ENCODE measurements at regions not wholly inside any gene's neighbourhood (a gene's known extent, or its start where the extent isn't known, plus 50 kb on each side); places are given as distances from the start of the nearest gene placed in this dataset.

- Histone ChIP-seq H3K27me3 (ENCODE audit: low read depth, low read length) (no peaks in the 10 kb centered on the region), H3K9ac (ENCODE audit: low read length) (no peak overlapping the region), H4K20me1 (ENCODE audit: insufficient read depth, low read length) (0 out of 2 replicates have a peak, but pooled peaks cover 5% of the 10 kb centered on the region), H3K36me3 (replicated peaks; ENCODE audit: low read depth, low read length) (no peaks in the 10 kb centered on the region), H3K79me2 (ENCODE audit: low read length) (peaks cover 10% of the 10 kb centered on the region), H3K4me1 (ENCODE audit: low read length) (no peaks in the 10 kb centered on the region), H3K4me3 (ENCODE audit: low read length) (no peak overlapping the region), H3K4me2 (ENCODE audit: low read length) (no peak overlapping the region), H2AFZ (ENCODE audit: low read depth, low read length) (no peak overlapping the region), H3K9me3 (ENCODE audit: insufficient read depth, low read length) (no peaks in the 10 kb centered on the region), H3K27ac (ENCODE audit: low read length) (no peak overlapping the region)
- TF ChIP-seq EZH2phosphoT487 (IDR thresholded peaks at IDR 0.05; ENCODE audit: low read depth) (no peak), CTCF (IDR thresholded peaks at IDR 0.05; ENCODE audit: low read depth, low read length) (no peak)
Observed at GRCh38 chr1:39127513-39127912, 77.0 kb upstream of the MACF1 start.

GRCh38 chr1:39128126-39128525 is 76.4 kb upstream of the MACF1 start:
- Histone ChIP-seq H3K4me2 (ENCODE audit: low read length) (no peak overlapping the region), H3K27ac (ENCODE audit: low read length) (no peak overlapping the region), H3K4me1 (ENCODE audit: low read length) (no peaks in the 10 kb centered on the region)

DNA sequence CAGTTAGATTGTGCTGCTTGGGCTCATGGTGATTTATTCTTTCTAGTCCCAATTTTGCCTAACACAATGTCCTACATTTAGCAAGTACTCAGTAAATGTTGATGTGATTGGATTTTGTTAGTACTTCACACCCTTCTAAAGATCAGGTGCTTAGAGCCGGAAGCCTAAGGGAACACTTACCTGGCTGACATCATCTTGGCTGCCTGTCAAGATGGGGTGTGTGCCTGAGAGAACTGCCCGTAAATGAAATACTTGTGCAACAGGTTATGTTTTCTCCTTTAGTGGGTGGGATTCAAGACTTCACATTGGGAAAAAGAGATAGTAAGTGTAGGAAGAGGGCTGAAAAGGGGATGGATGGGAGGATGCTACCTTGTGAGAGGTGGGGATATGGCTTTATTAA is 75.5 kb upstream of the MACF1 start:
- Histone ChIP-seq H3K9ac (ENCODE audit: low read length) (no peak overlapping the region), H3K27ac (ENCODE audit: low read length) (no peak overlapping the region), H3K9me3 (ENCODE audit: insufficient read depth, low read length) (no peaks in the 10 kb centered on the region), H3K4me3 (ENCODE audit: low read length) (no peak overlapping the region), H4K20me1 (ENCODE audit: insufficient read depth, low read length) (peaks cover 5% of the 10 kb centered on the region; the same call in 1 of the 2 replicates), H3K79me2 (ENCODE audit: low read length) (peaks cover 10% of the 10 kb centered on the region), H3K27me3 (ENCODE audit: low read depth, low read length) (no peaks in the 10 kb centered on the region), H3K4me1 (ENCODE audit: low read length) (no peaks in the 10 kb centered on the region), H3K36me3 (replicated peaks; ENCODE audit: low read depth, low read length) (no peaks in the 10 kb centered on the region), H2AFZ (ENCODE audit: low read depth, low read length) (no peak overlapping the region), H3K4me2 (ENCODE audit: low read length) (no peak overlapping the region)
- no peak for TF ChIP-seq CTCF (IDR thresholded peaks at IDR 0.05; ENCODE audit: low read depth, low read length)
- TF ChIP-seq EZH2phosphoT487 (IDR thresholded peaks at IDR 0.05; ENCODE audit: low read depth): no peak

More at GRCh38 chr1:39128126-39128525, 76.4 kb upstream of the MACF1 start:
- Histone ChIP-seq H3K36me3 (replicated peaks; ENCODE audit: low read depth, low read length) (no peaks in the 10 kb centered on the region), H3K9ac (ENCODE audit: low read length) (no peak overlapping the region), H3K4me3 (ENCODE audit: low read length) (no peak overlapping the region), H4K20me1 (ENCODE audit: insufficient read depth, low read length) (peaks cover 5% of the 10 kb centered on the region; the same call in 1 of the 2 replicates), H2AFZ (ENCODE audit: low read depth, low read length) (no peak overlapping the region), H3K79me2 (ENCODE audit: low read length) (peaks cover 10% of the 10 kb centered on the region), H3K9me3 (ENCODE audit: insufficient read depth, low read length) (no peaks in the 10 kb centered on the region), H3K27me3 (ENCODE audit: low read depth, low read length) (no peaks in the 10 kb centered on the region)
- TF ChIP-seq CTCF (IDR thresholded peaks at IDR 0.05; ENCODE audit: low read depth, low read length) (no peak), EZH2phosphoT487 (IDR thresholded peaks at IDR 0.05; ENCODE audit: low read depth) (no peak)

GRCh38 chr1:39129514-39129913 is 75.0 kb upstream of the MACF1 start:
- H2AFZ ChIP-seq (ENCODE audit: low read depth, low read length): no peak overlapping the region
- H3K27ac ChIP-seq (ENCODE audit: low read length): no peak overlapping the region
- H3K9ac ChIP-seq (ENCODE audit: low read length): no peak overlapping the region
- no peak overlapping the region for H3K4me3 ChIP-seq (ENCODE audit: low read length)
- H3K27me3 ChIP-seq (ENCODE audit: low read depth, low read length): no peaks in the 10 kb centered on the region
- no peaks in the 10 kb centered on the region for H3K9me3 ChIP-seq (ENCODE audit: insufficient read depth, low read length)
- peaks cover 13% of the 10 kb centered on the region for H3K79me2 ChIP-seq (ENCODE audit: low read length)
- TF ChIP-seq EZH2phosphoT487 (IDR thresholded peaks at IDR 0.05; ENCODE audit: low read depth): no peak
- TF ChIP-seq CTCF (IDR thresholded peaks at IDR 0.05; ENCODE audit: low read depth, low read length): peak; percentile 20; the same call in 1 of the 2 replicates
- H4K20me1 ChIP-seq (ENCODE audit: insufficient read depth, low read length): peaks cover 5% of the 10 kb centered on the region; the same call in 1 of the 2 replicates
- no peaks in the 10 kb centered on the region for H3K36me3 ChIP-seq (replicated peaks; ENCODE audit: low read depth, low read length)
- no peaks in the 10 kb centered on the region for H3K4me1 ChIP-seq (ENCODE audit: low read length)
- no peak overlapping the region for H3K4me2 ChIP-seq (ENCODE audit: low read length)
